T1000 (cell line): ENCODE measurements at regions not wholly inside any gene's neighbourhood (a gene's known extent, or its start where the extent isn't known, plus 50 kb on each side); places are given as distances from the start of the nearest gene placed in this dataset.

Source experiments
- DNase-seq: peaks from one replicate; lab custom pipeline; 2025; ENCODE audit warnings: mixed read lengths; lab: John Stamatoyannopoulos, UW

- no peak for DNase-seq
Observed at GRCh38 chr3:139870000-139870675, 64.8 kb upstream of the CLSTN2 start.

- DNase-seq: no peak
Observed at GRCh38 chr3:139868773-139869172, 66.2 kb upstream of the CLSTN2 start.

GRCh38 chr3:139848660-139849059 lies 86.3 kb upstream of the CLSTN2 start:
- no peak for DNase-seq

- no peak for DNase-seq
Observed at GRCh38 chr3:139846729-139847128, 88.3 kb upstream of the CLSTN2 start.

GRCh38 chr3:139839659-139840058 lies 95.3 kb upstream of the CLSTN2 start:
- no peak for DNase-seq

- no peak for DNase-seq
Observed at GRCh38 chr3:139839014-139839413, 96.0 kb upstream of the CLSTN2 start.

GRCh38 chr3:139838269-139838957 lies 96.6 kb upstream of the CLSTN2 start:
- DNase-seq: no peak

- no peak for DNase-seq
Observed at GRCh38 chr3:139836698-139837464, 98.1 kb upstream of the CLSTN2 start.

- no peak for DNase-seq
Observed at GRCh38 chr3:139835830-139836683, 98.9 kb upstream of the CLSTN2 start.

- DNase-seq: no peak
Observed at GRCh38 chr3:139832998-139833397, 102.0 kb upstream of the CLSTN2 start.

GRCh38 chr3:139830817-139831216 lies 104.2 kb upstream of the CLSTN2 start:
- no peak for DNase-seq

- DNase-seq: no peak
Observed at GRCh38 chr3:139827833-139828232, 107.2 kb upstream of the CLSTN2 start.

- DNase-seq: no peak
Observed at GRCh38 chr3:139824864-139825263, 110.1 kb upstream of the CLSTN2 start.

GRCh38 chr3:139814646-139815045 lies 120.3 kb upstream of the CLSTN2 start:
- DNase-seq: no peak

- DNase-seq: no peak
Observed at GRCh38 chr3:139811331-139811730, 123.7 kb upstream of the CLSTN2 start.

GRCh38 chr3:139808201-139808600 lies 126.8 kb upstream of the CLSTN2 start:
- DNase-seq: no peak

GRCh38 chr3:139803294-139803693 lies 125.5 kb upstream of the NMNAT3 start:
- DNase-seq: no peak

- DNase-seq: peak; percentile 41
Observed at GRCh38 chr3:139797724-139798343, 120.1 kb upstream of the NMNAT3 start.

GRCh38 chr3:139794469-139795265 lies 116.9 kb upstream of the NMNAT3 start:
- DNase-seq: no peak

GRCh38 chr3:139793408-139793807 lies 115.6 kb upstream of the NMNAT3 start:
- no peak for DNase-seq

- no peak for DNase-seq
Observed at GRCh38 chr3:139780593-139780992, 102.8 kb upstream of the NMNAT3 start.
